ENCODE measurements at regions not wholly inside any gene's neighbourhood (a gene's known extent, or its start where the extent isn't known, plus 50 kb on each side); places are given as distances from the start of the nearest gene placed in this dataset.

GRCh38 chr1:5099558-5099957 is 445.1 kb downstream of the AJAP1 start:
- TF ChIP-seq CTCF (IDR thresholded peaks at IDR 0.05 in 4 of 5, conservative IDR thresholded peaks at IDR 0.05 in 1 of 5), result no peak
- no peak for TF ChIP-seq POLR2A (IDR thresholded peaks at IDR 0.05)

All from gastrocnemius medialis (tissue), 4 donors.